HG03095 (cell line): ENCODE measurements at regions not wholly inside any gene's neighbourhood (a gene's known extent, or its start where the extent isn't known, plus 50 kb on each side); places are given as distances from the start of the nearest gene placed in this dataset.

Source experiments
- ATAC-seq: cut with Tn5 transposase; IDR thresholded peaks from one replicate; pipeline ENCODE4 v1.9.1; 2021; ENCODE audit warnings: moderate library complexity; ENCODE audit not compliant: unreplicated experiment

- no peak for ATAC-seq
These were observed 131.3 kb upstream of the ABCA1 start for GRCh38 chr9:105059252-105059651.

GRCh38 chr9:105062222-105062855 lies 134.4 kb upstream of the ABCA1 start:
- no peak for ATAC-seq

- no peak for ATAC-seq
These were observed 136.5 kb upstream of the ABCA1 start for GRCh38 chr9:105064248-105065097.

GRCh38 chr9:105065098-105066088 lies 137.4 kb upstream of the ABCA1 start:
- no peak for ATAC-seq

- no peak for ATAC-seq
These were observed 138.4 kb upstream of the ABCA1 start for GRCh38 chr9:105066275-105066865.

GRCh38 chr9:105067895-105068580 lies 140.1 kb upstream of the ABCA1 start:
- no peak for ATAC-seq

- no peak for ATAC-seq
These were observed 141.3 kb upstream of the ABCA1 start for GRCh38 chr9:105069285-105069684.

GRCh38 chr9:105069696-105070095 lies 141.7 kb upstream of the ABCA1 start:
- no peak for ATAC-seq

- no peak for ATAC-seq
These were observed 142.2 kb upstream of the ABCA1 start for GRCh38 chr9:105070176-105070575.

- ATAC-seq: no peak
These were observed 144.5 kb upstream of the ABCA1 start for GRCh38 chr9:105072476-105072875.

- ATAC-seq: no peak
These were observed 145.2 kb upstream of the ABCA1 start for GRCh38 chr9:105073147-105073546.

- ATAC-seq: no peak
These were observed 146.5 kb upstream of the ABCA1 start for GRCh38 chr9:105074491-105074890.

GRCh38 chr9:105076729-105077128 lies 148.8 kb upstream of the ABCA1 start:
- ATAC-seq: no peak

- ATAC-seq: no peak
These were observed 151.5 kb upstream of the ABCA1 start for GRCh38 chr9:105079457-105079856.

GRCh38 chr9:105082843-105083242 lies 154.9 kb upstream of the ABCA1 start:
- no peak for ATAC-seq

- ATAC-seq: no peak
These were observed 155.3 kb upstream of the ABCA1 start for GRCh38 chr9:105083256-105083655.

GRCh38 chr9:105087910-105088898 lies 156.2 kb upstream of the SLC44A1 start:
- ATAC-seq: no peak

GRCh38 chr9:105089874-105090273 lies 154.6 kb upstream of the SLC44A1 start:
- no peak for ATAC-seq

GRCh38 chr9:105091004-105091640 lies 153.3 kb upstream of the SLC44A1 start:
- no peak for ATAC-seq
